ENCODE measurements at regions not wholly inside any gene's neighbourhood (a gene's known extent, or its start where the extent isn't known, plus 50 kb on each side); places are given as distances from the start of the nearest gene placed in this dataset.

DNA sequence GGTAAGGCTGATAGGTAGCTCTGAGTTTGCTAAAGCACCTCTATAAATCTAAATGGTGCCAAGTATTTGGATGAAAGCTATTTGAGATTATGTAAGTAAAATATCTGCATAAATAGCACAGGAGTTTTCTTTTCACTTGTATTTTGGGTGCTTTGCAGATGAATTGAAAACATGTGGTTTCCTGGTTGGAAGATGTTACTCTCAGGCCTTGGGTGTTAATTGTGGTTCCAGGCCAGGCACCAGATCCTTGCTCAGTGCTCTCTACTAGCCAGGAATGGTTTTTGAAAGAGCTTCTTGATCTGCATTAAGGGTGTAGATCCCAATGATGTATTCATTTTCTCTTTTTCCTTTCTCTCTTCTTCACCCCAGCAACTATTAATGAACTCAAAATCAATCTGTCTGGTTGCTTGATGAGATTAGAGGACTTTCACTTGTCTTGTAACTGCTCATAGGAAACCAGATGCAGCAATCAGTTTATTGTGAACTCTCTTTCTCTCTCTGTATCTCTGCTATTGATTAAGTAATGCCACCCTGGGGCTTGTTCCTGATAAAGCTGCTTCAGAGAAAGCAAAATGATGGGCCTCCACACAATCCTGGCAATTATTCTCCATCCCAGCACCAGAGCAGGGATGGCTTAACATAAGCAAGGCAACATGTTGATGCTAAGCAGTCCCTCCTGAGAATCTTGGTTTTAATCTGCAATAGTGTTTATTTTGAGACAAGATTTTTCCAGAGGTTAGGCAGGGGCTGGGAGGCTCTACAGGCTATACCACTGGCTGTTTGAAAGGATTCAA, 147.0 kb upstream of the NTM start:
- TF ChIP-seq, protein P1, sequence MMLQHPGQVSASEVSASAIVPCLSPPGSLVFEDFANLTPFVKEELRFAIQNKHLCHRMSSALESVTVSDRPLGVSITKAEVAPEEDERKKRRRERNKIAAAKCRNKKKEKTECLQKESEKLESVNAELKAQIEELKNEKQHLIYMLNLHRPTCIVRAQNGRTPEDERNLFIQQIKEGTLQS (IDR thresholded peaks at IDR 0.05), result no peak
- TF ChIP-seq ZNF274 (IDR thresholded peaks at IDR 0.05; ENCODE audit: low read depth, low read length), result no peak
- no peak for TF ChIP-seq POLR2A (IDR thresholded peaks at IDR 0.05; ENCODE audit: borderline replicate concordance, extremely low read depth, insufficient read depth, insufficient read length)
- TF ChIP-seq YY1 (IDR thresholded peaks at IDR 0.05; ENCODE audit: extremely low read depth, insufficient replicate concordance, low read depth, low read length), result no peak
- TF ChIP-seq CBX3 (IDR thresholded peaks at IDR 0.05; ENCODE audit: low read depth), result no peak
- TF ChIP-seq JUND (IDR thresholded peaks at IDR 0.05), result no peak
- no peak for TF ChIP-seq TCF7L2 (IDR thresholded peaks at IDR 0.05; ENCODE audit: borderline replicate concordance, extremely low read depth, insufficient read depth, insufficient read length)
- TF ChIP-seq, protein P2, sequence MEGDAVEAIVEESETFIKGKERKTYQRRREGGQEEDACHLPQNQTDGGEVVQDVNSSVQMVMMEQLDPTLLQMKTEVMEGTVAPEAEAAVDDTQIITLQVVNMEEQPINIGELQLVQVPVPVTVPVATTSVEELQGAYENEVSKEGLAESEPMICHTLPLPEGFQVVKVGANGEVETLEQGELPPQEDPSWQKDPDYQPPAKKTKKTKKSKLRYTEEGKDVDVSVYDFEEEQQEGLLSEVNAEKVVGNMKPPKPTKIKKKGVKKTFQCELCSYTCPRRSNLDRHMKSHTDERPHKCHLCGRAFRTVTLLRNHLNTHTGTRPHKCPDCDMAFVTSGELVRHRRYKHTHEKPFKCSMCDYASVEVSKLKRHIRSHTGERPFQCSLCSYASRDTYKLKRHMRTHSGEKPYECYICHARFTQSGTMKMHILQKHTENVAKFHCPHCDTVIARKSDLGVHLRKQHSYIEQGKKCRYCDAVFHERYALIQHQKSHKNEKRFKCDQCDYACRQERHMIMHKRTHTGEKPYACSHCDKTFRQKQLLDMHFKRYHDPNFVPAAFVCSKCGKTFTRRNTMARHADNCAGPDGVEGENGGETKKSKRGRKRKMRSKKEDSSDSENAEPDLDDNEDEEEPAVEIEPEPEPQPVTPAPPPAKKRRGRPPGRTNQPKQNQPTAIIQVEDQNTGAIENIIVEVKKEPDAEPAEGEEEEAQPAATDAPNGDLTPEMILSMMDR (IDR thresholded peaks at IDR 0.05 in 2 of 3, conservative IDR thresholded peaks at IDR 0.05 in 1 of 3; ENCODE audit: borderline replicate concordance in 1 of 3, insufficient read depth in 1 of 3, low read depth in 2 of 3, low read length in 2 of 3), result no peak
- no peak for TF ChIP-seq SIN3A (IDR thresholded peaks at IDR 0.05; ENCODE audit: low read depth)
- TF ChIP-seq EGR1 (IDR thresholded peaks at IDR 0.05; ENCODE audit: low read depth), result no peak
- TF ChIP-seq SRF (IDR thresholded peaks at IDR 0.05; ENCODE audit: low read depth), result no peak
- TF ChIP-seq CEBPB (IDR thresholded peaks at IDR 0.05; ENCODE audit: low read depth), result no peak
- no peak for TF ChIP-seq EZH2phosphoT487 (IDR thresholded peaks at IDR 0.05; ENCODE audit: borderline replicate concordance)
- H3K36me3 ChIP-seq (ENCODE audit: control insufficient read depth in 1 of 2, insufficient read depth in 2 of 2, low read length in 2 of 2), result no peaks in the 10 kb centered on the region
- no peak overlapping the region for H3K27ac ChIP-seq (ENCODE audit: low read depth, low read length)
- DNase-seq (ENCODE audit: low read depth, low spot score) (no peak), ATAC-seq (no peak)
- H3K9me3 ChIP-seq (ENCODE audit: control insufficient read depth in 1 of 2, insufficient read depth in 1 of 2, low read depth in 1 of 2, low read length in 2 of 2), result peaks cover 0 to 12% of the 10 kb centered on the region in 2 experiments; a peak in 2 of 4 replicates
- no peak overlapping the region for H3K9ac ChIP-seq (ENCODE audit: low read length)
- ChIA-PET RAD21 (ENCODE audit: low non-redundant PET in 1 of 2, low total read pairs in 2 of 2, uncharacterized antibody in 2 of 2, unreplicated experiment in 2 of 2) (no interaction called here), POLR2A (no interaction called here), CTCF (no interaction called here)
- no peak overlapping the region for H3K4me2 ChIP-seq (ENCODE audit: low read length)
- intact Hi-C loops (cut with micrococcal nuclease), result loop anchor here (10.0 kb wide), 1 partner anchor 189 kb away; no protein-coding TSS in a partner anchor
- H3K4me3 ChIP-seq (replicated peaks in 1 of 2; ENCODE audit: low read depth in 1 of 2, low read length in 2 of 2), result no peak overlapping the region
- no peak overlapping the region for H2AFZ ChIP-seq (ENCODE audit: low read depth, low read length, poor library complexity, severe bottlenecking)
- H3K27me3 ChIP-seq (ENCODE audit: insufficient read depth, low read length), result no peaks in the 10 kb centered on the region
- H3K4me1 ChIP-seq (ENCODE audit: control insufficient read depth in 1 of 2, insufficient read depth in 2 of 2, low read length in 2 of 2), result no peaks in the 10 kb centered on the region
- BruUV-seq (replicated peaks), result no TSS peak
- H4K20me1 ChIP-seq (ENCODE audit: insufficient read depth), result no peaks in the 10 kb centered on the region
- H3K79me2 ChIP-seq (ENCODE audit: insufficient read depth, low read length), result no peaks in the 10 kb centered on the region
- H3K9me2 ChIP-seq (ENCODE audit: insufficient read depth), result no peaks in the 10 kb centered on the region
